HG02943 (cell line): ENCODE measurements at regions not wholly inside any gene's neighbourhood (a gene's known extent, or its start where the extent isn't known, plus 50 kb on each side); places are given as distances from the start of the nearest gene placed in this dataset.

ENCODE experiments used
- ATAC-seq: cut with Tn5 transposase; IDR thresholded peaks from one replicate; pipeline ENCODE4 v1.9.1; 2021; ENCODE audit warnings: mild to moderate bottlenecking, low read depth, moderate library complexity; ENCODE audit not compliant: unreplicated experiment

GRCh38 chr20:52787216-52787615 is 184.9 kb upstream of the TSHZ2 start:
- ATAC-seq, result no peak

DNA sequence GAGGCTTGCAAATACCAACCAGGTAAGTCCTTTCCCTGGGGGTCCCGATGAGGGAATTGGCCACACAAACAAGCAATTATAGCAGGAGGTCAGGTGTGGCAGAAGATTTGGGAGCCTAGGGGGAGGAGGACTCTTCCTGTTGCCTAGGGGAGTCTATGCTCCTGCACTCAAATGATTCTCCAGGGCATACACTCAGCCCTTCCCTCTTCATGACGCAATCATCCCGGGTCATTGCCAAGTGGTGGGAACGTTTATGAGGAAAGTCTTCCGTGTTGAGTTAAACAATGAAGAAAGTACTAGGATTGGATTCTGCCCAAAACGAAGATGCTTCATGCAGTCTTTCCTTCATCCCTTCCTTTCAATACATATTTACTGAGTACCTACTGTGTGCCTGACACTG is 186.5 kb upstream of the TSHZ2 start:
- ATAC-seq, result no peak

DNA sequence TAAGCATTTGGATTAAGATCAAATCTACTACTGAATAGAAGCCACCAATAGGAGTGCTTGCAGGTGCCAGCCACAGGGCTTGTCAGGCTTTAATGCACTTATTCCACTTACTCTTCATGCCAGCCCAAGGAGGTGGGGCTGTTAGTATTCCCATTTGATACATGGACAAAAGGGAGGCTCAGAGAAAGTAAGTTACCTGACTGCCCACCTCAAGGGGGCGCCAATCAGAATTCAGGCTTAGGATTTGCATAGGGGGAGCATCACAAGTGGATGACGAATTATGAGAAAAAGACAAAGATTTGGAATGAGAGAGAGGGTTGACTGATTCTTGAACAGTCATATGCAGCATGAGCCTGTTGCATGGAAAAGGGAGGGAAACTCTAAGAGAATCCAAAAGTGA is 188.4 kb upstream of the TSHZ2 start:
- ATAC-seq, result no peak

GRCh38 chr20:52780462-52780861 is 191.7 kb upstream of the TSHZ2 start:
- no peak for ATAC-seq

DNA sequence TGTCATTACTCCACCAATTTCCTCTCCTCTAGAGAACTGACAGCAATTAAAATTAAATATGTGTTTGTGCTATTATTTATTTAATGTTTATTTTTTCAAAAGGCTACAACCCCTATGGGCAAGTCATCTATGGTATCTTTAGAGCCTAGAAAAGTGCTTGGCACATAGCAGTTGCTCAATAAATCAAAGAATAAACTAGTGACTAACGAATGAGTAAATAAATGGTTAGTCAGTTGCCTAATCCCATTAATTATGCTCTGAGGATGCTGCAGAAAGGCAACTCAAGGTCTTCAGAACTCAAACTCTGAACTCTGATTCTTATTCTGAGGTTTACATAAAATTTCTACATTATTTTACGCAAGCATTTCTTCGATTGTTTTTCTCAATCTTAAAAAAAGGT is 193.0 kb upstream of the TSHZ2 start:
- no peak for ATAC-seq

GRCh38 chr20:52777171-52777570 is 195.0 kb upstream of the TSHZ2 start:
- ATAC-seq, result no peak

DNA sequence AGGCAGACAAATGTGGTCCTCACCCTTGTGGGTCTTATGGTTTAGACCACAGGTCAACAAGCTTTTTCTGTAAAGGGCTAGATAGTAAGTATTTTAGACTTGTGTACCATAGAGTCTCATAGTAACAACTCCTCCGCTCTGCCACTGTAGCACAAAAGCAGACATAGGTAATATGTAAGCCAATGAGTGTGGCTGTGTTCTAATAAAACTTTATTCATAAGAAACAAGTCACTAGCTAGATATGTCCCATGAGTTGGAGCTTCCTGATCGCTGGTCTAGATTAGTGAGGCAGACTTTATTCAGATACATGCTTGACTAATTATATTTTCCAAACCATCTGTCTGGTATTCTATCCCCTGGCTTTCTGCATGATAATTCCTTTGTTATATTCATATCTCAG is 196.4 kb upstream of the TSHZ2 start:
- ATAC-seq, result no peak

DNA sequence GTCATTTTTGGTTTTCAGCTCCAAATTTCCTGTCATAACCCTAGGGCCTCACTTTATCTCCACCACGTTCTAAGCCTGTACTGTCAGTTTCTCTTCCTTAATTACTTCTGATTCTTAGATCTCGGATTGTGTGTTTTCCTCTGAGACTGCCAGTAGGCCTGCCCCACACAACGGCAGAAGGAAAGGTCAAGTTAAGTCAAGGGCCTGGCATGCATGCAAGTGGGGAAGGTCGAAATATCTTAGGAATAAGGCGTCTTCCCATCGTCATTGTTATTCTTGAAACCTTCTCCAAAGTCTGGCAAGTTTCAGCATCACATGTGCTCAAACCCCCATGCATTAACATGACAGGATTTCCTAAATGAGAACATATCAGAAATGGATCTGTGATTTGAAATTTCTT is 203.5 kb upstream of the TSHZ2 start:
- ATAC-seq, result no peak

DNA sequence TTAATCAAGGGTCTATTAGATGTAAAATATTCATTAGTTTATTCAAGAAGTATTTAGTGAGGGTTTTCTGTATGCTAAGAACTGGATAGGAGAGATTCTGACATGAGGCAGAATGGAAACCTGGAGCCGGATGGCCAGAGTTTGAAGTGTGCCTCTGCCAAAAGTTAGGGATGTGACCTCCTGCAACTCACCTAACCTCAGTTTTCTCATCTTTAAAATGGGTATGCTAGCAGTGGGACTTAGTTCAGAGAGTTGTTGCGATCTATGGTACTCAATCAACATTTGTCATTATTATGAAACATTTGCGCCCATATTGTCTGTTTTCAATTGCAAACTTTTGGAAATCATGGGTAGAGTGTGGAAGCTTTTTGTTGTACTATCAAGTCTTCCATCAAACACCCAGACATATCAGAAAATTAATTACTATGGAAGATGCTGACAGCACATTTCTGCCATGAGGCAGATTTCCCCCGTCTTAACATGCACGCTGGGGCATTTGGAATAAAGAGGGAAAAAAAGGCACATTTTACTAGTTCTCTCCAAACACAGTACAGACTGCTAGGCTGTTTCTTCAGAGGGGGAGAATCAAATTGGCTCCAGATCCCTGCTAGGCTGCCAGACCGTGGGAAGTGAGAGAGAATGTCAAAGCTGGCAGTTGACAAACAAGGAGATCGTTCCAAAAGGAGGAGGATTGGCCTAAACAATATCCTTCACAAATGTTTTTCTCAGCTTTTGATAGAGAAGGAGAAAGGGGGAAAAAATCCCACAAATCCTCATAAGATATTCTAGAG is 205.3 kb upstream of the TSHZ2 start:
- no peak for ATAC-seq

GRCh38 chr20:52763321-52763853 is 208.8 kb upstream of the TSHZ2 start:
- no peak for ATAC-seq

DNA sequence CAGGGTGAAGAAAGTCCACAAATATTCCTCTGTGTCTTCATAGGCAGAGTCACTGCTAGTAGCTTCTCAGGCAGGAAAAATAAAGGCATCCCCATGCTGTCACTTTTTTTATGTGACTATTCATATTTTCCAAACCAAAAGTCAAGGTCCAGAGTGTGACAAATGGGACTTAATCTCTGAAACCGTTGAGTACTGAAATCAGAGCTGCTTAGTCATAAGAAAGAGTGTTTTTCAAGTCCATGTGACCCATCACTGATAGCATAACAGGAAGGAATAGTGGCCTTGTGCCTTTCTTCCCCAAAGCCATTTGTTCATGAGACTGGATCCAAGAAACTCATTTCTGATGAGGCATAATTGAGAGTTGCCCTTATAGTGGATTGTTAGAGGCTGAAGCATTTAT is 210.3 kb upstream of the TSHZ2 start:
- ATAC-seq, result no peak

DNA sequence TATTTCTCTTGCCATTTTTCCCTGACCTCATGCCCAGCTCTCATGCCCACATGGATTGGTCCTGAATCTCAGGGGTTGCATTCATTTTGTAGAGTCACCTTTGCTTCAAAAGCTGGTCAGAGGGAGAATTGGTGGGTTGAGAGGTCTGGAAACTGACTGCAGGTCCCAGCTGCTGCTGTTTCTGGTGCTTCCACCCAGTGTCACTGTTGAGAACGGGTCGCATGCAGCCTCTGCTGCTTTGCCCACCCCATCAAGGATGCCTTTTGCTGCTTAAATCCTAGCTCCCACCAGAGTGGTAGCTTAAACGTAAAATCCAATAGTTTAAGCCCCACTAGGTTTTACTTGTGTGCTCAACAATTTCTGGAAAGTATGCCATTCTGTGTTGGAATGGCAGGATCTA is 211.4 kb upstream of the TSHZ2 start:
- ATAC-seq, result no peak

- ATAC-seq, result no peak
Measured at GRCh38 chr20:52757411-52757810, 214.7 kb upstream of the TSHZ2 start.

GRCh38 chr20:52755744-52756143 is 216.4 kb upstream of the TSHZ2 start:
- ATAC-seq, result no peak

- no peak for ATAC-seq
Measured at GRCh38 chr20:52754366-52754765, 217.8 kb upstream of the TSHZ2 start.

DNA sequence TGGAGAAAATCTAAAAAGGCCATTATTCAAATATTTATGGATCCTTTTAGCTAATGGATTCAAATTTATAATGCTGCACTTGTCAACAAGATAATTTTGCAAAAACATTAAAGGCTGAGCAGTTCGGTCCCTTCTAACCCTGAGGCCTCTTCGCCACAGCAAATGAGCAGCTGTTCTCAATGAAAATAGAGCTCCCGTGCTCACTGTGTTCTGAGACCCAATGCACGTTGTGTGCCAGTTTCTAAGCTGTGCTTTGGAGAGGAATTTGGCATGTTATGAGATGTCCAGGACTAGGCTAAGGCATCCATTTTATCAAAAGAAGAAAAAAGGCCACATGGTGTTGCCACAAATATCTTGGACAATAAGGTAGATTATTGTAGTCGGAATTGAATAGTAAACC is 220.1 kb upstream of the TSHZ2 start:
- ATAC-seq, result no peak

DNA sequence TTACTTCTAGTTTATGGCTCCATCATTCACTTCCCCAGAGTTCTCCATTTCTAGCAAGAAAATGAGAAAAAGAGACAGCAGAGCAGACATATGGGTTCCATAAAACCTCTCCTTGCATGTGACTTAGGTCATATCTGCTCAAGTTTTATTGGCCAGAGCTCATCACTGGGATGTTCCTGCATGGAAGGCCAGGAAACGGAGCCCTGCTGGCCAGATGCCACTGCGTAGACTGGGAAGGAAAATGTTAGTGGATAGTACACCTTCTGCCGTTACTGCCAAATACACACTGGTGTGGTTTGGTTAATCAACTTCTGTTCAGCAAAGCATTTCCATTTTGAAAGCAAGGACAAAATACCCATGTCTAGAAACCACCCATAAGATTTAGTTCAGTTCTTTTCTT is 220.6 kb upstream of the TSHZ2 start:
- ATAC-seq, result no peak

DNA sequence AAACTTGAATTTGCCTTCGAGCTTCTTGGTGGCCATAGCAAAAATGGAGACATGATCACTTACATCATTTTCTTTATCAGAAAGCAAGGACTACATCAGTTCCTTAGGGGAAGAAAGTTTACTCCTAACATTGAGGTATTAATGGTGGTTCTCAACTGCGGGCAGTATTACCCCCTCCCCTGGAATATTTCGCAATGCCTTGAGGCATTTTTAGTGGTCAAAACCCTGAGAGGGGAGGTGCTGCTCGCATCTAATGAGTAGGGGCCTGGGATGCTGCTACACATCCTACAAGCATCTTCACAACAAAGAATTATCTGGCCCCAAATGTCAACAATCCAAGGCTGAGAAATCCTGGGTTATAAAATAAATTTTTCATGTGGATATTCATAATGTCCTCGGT is 222.2 kb upstream of the TSHZ2 start:
- ATAC-seq, result no peak

GRCh38 chr20:52748990-52749389 is 223.2 kb upstream of the TSHZ2 start:
- no peak for ATAC-seq

GRCh38 chr20:52748285-52748932 is 223.7 kb upstream of the TSHZ2 start:
- ATAC-seq, result no peak

DNA sequence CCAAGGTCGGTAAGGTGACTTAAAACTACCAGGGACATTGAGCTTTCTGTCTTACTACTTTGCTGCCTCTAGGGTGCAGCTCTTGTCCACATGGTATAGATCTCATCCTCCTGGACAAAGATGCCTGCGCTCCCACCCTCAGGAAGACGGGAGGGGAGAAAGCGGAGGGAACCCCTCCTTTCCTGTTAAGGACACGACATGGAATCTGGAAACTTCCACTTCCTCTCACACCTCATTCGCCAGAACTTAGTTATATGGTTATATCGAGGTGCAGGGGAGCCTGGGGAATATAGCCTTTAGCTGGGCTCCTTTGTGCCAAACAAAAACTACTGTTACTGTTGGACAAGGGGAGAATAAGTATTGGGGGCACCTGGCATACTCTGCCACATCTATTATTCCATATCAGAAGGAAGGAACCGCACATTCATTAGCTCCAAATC is 224.3 kb upstream of the TSHZ2 start:
- ATAC-seq, result no peak

- no peak for ATAC-seq
Measured at GRCh38 chr20:52746770-52747169, 225.4 kb upstream of the TSHZ2 start.
